ENCODE measurements at regions not wholly inside any gene's neighbourhood (a gene's known extent, or its start where the extent isn't known, plus 50 kb on each side); places are given as distances from the start of the nearest gene placed in this dataset.

DNA sequence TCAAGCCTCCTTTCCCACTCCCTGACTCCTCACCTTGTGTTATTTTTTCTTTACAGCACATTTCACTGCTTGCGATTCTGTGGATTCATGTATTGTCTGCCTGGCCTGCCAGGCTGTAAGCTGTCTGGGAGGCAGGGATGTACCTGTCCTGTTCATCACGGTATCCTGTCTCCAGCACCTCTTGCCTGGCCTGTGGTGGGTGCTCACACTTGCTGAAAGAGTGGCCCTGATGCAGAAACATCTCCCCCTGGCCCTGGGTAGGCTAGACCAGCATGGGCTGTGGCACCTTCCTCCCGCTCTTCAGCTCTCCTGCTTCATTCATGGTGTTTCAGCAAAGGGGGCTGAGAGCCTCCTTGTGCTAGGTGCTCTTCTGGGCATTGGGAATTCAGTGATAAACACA lies 60.1 kb upstream of the KCNG1 start:
- DNase-seq: no peak
- Histone ChIP-seq H3K27ac (no peak overlapping the region), H3K36me3 (ENCODE audit: low read depth, missing control alignments) (no peaks in the 10 kb centered on the region), H3K4me1 (no peaks in the 10 kb centered on the region), H3K4me3 (no peak overlapping the region), H3K9me3 (no peaks in the 10 kb centered on the region), H3K27me3 (no peaks in the 10 kb centered on the region)
- intact Hi-C loops (cut with DNase I; ENCODE audit: low total_unique reads): no loop called here
- 100% methylated on average over 3 of the region's 3 CpGs for WGBS, 2 donors
- TF ChIP-seq POLR2A (IDR thresholded peaks at IDR 0.05): no peak
- TF ChIP-seq, protein P1, sequence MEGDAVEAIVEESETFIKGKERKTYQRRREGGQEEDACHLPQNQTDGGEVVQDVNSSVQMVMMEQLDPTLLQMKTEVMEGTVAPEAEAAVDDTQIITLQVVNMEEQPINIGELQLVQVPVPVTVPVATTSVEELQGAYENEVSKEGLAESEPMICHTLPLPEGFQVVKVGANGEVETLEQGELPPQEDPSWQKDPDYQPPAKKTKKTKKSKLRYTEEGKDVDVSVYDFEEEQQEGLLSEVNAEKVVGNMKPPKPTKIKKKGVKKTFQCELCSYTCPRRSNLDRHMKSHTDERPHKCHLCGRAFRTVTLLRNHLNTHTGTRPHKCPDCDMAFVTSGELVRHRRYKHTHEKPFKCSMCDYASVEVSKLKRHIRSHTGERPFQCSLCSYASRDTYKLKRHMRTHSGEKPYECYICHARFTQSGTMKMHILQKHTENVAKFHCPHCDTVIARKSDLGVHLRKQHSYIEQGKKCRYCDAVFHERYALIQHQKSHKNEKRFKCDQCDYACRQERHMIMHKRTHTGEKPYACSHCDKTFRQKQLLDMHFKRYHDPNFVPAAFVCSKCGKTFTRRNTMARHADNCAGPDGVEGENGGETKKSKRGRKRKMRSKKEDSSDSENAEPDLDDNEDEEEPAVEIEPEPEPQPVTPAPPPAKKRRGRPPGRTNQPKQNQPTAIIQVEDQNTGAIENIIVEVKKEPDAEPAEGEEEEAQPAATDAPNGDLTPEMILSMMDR (IDR thresholded peaks at IDR 0.05): no peak

DNA sequence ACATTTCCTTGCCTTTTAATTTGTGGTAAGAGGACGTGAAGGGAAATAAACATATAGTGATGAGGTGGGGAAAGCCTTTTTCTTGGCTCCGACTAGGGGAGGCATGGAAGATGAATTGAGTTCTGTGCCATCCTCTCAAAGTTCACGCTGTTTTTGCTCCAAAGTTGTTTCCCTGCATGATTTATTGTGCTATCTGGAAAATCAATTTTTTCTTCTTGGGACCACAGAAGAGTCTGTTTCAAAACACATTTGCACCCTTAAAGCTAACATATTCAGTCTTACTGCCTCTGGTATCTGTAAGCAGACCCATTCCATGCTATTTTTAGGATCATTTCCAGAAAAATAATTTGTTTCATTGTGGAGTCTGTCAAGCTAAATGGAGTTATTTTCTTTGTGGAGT lies 57.6 kb upstream of the KCNG1 start:
- Histone ChIP-seq H3K9me3 (no peaks in the 10 kb centered on the region), H3K27me3 (no peaks in the 10 kb centered on the region), H3K4me1 (no peaks in the 10 kb centered on the region), H3K4me3 (no peak overlapping the region), H3K27ac (no peak overlapping the region), H3K36me3 (ENCODE audit: low read depth, missing control alignments) (no peaks in the 10 kb centered on the region)
- TF ChIP-seq POLR2A (IDR thresholded peaks at IDR 0.05): no peak
- TF ChIP-seq, protein P1 (IDR thresholded peaks at IDR 0.05): no peak
- no peak for DNase-seq
- intact Hi-C loops (cut with DNase I; ENCODE audit: low total_unique reads): no loop called here
- 54 to 61% methylated on average over 3 of the region's 3 CpGs for WGBS, 2 donors

DNA sequence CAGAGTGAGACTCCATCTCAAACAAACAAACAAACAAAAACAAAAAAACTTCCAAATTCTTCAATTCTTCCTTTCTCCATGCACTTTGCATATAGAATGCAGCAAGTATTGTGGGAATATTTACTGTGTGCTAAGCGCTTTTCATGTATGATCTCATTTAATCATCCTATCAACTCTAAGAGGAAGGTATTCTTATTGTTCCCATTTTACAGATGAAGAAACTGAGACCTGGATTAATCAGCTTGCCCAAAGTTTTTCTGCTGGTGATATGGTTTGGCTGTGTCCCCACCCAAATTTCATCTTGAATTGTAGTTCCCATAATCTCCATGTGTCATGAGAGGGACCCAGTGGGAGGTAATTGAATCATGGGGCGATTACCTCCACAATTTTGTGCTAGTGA lies 56.6 kb upstream of the KCNG1 start:
- Histone ChIP-seq H3K36me3 (ENCODE audit: low read depth, missing control alignments) (no peaks in the 10 kb centered on the region), H3K9me3 (no peaks in the 10 kb centered on the region), H3K4me3 (no peak overlapping the region), H3K27me3 (no peaks in the 10 kb centered on the region), H3K27ac (no peak overlapping the region), H3K4me1 (no peaks in the 10 kb centered on the region)
- DNase-seq: no peak
- TF ChIP-seq POLR2A (IDR thresholded peaks at IDR 0.05): no peak
- intact Hi-C loops (cut with DNase I; ENCODE audit: low total_unique reads): no loop called here
- WGBS, 2 donors: 91 to 97% methylated on average over 2 of the region's 2 CpGs

DNA sequence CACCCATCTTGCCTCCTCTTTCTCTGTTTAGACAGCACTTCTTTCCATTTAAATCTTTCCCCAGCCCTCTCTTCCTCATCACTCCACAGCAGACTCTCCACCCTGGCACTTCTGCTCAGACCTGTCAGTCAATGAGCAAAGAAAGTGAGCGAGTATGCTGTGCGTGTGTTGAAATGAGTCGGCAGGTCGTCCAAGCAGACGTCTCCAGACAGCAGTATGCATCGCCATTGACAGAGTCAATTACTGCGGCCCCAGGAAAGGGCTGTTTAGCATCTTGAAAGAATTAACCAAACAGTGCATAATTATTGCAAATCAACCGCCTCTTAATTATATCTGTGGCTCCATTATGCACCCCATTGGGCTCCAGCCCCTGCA lies 54.8 kb upstream of the KCNG1 start:
- Histone ChIP-seq H3K4me1 (no peaks in the 10 kb centered on the region), H3K27me3 (no peaks in the 10 kb centered on the region), H3K9me3 (no peaks in the 10 kb centered on the region), H3K27ac (no peak overlapping the region), H3K4me3 (no peak overlapping the region), H3K36me3 (ENCODE audit: low read depth, missing control alignments) (no peaks in the 10 kb centered on the region)
- DNase-seq: no peak
- TF ChIP-seq POLR2A (IDR thresholded peaks at IDR 0.05): no peak
- TF ChIP-seq, protein P1 (IDR thresholded peaks at IDR 0.05): no peak
- WGBS, 2 donors: 26 to 47% methylated on average over 8 of the region's 8 CpGs
- intact Hi-C loops (cut with DNase I; ENCODE audit: low total_unique reads): no loop called here

DNA sequence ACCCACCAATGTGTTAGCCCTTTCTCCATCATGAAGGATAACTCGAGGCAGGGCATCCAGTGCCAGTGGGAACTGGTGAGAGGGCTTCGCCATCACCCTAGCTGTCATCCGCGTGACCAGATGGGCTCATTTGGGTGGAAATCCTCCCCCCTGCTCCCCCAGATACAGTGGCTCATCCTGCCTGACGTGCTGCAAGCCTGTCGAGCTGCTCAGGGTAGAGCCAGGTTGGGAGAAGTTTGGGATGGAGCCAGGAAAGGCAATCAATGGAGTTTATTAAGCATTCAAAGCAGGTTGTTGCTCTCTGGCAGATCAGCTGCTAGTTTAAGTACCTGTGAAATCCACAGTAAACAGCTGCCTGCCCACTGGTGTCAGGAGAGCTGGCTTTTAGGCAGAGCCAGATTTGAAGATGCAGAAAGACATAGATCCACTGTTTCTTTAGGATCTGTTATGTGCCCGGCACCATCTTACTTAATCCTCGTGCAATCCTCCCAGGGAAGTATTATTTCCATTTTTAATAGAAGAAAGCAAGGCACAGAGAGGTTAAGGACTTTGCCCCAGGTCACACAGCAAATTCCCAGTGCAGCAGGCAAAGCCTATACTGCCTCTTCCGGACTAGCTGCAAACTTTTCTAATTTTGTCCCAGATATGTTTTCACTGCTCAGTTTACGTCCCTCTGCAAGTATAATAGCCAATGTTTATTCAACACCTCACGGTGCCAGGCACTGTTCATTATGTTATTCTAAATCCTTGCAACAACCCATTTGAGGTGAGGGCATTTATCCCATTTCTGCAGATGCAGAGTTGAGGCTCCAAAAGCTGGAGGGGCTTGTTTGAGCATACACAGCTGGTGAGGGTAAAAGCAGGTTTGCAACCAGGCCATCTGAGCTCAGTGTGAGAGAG lies 54.1 kb upstream of the KCNG1 start:
- Histone ChIP-seq H3K4me1 (no peaks in the 10 kb centered on the region), H3K27me3 (no peaks in the 10 kb centered on the region), H3K9me3 (no peaks in the 10 kb centered on the region), H3K27ac (no peak overlapping the region), H3K36me3 (ENCODE audit: low read depth, missing control alignments) (no peaks in the 10 kb centered on the region), H3K4me3 (no peak overlapping the region)
- DNase-seq: no peak
- intact Hi-C loops (cut with DNase I; ENCODE audit: low total_unique reads): no loop called here
- 81 to 82% methylated on average over 11 of the region's 11 CpGs for WGBS, 2 donors
- no peak for TF ChIP-seq POLR2A (IDR thresholded peaks at IDR 0.05)
- TF ChIP-seq, protein P1 (IDR thresholded peaks at IDR 0.05): no peak
